SK-N-MC (cell line): ENCODE measurements at regions not wholly inside any gene's neighbourhood (a gene's known extent, or its start where the extent isn't known, plus 50 kb on each side); places are given as distances from the start of the nearest gene placed in this dataset.
"Not testable (repeated sequence)": the region's sequence is repeated elsewhere in the genome, so short reads cannot be mapped to it uniquely, and the experiment has no call there.

ENCODE experiments used
- DNase-seq: peaks from one replicate; pipeline ENCODE4 v3.0.0-alpha.2; 2011; ENCODE audit warnings: low read depth, low spot score
- H3K27ac ChIP-seq: fragments of 200-600 bp; sonication (generic); 2 replicates; pipeline ENCODE4 v1.5.1; 2016; ENCODE audit warnings: mixed run types
- H3K36me3 ChIP-seq: fragments of 200-600 bp; sonication (generic); 2 replicates; pipeline ENCODE4 v1.6.1; 2017; ENCODE audit warnings: antibody characterized with exemption, low read length, mixed read lengths; ENCODE audit not compliant: insufficient read depth
- H3K4me3 ChIP-seq: fragments of 200-600 bp; sonication (generic); 2 replicates; pipeline ENCODE4 v1.5.1; 2016
- H3K9ac ChIP-seq: fragments of 200-600 bp; sonication (generic); 2 replicates; pipeline ENCODE4 v1.8.0; 2017; ENCODE audit warnings: mixed run types, mixed read lengths; ENCODE audit not compliant: insufficient read length
- H3K9me3 ChIP-seq: fragments of 200-600 bp; sonication (generic); 2 replicates; pipeline ENCODE4 v1.6.1; 2017; ENCODE audit warnings: low read depth, mild to moderate bottlenecking, antibody characterized with exemption, low read length, moderate library complexity, mixed read lengths
- EZH2 ChIP-seq: fragments of 200-600 bp; sonication (generic); IDR thresholded peaks from one replicate; pipeline ENCODE4 v1.6.1; 2017; ENCODE audit warnings: antibody characterized with exemption
- FOXP2 ChIP-seq: optimal IDR thresholded peaks from 2 replicates; pipeline ENCODE3; 2011; ENCODE audit warnings: mild to moderate bottlenecking, moderate library complexity; ENCODE audit not compliant: insufficient read depth; ENCODE audit errors: extremely low read length, control extremely low read depth
- POLR2AphosphoS5 ChIP-seq: IDR thresholded peaks from 2 replicates; pipeline ENCODE4 v1.6.1; 2012; ENCODE audit warnings: mild to moderate bottlenecking, low read depth, low read length, borderline replicate concordance

- Histone ChIP-seq H3K9me3 (no peaks in the 10 kb centered on the region), H3K9ac (no peak overlapping the region), H3K36me3 (no peaks in the 10 kb centered on the region), H3K27ac (no peak overlapping the region), H3K4me3 (no peak overlapping the region)
- TF ChIP-seq POLR2AphosphoS5 (no peak), EZH2 (no peak), FOXP2 (no peak)
- no peak for DNase-seq
These were observed 472.9 kb upstream of the RUNX1 start for GRCh38 chr21:35521852-35522505.

DNA sequence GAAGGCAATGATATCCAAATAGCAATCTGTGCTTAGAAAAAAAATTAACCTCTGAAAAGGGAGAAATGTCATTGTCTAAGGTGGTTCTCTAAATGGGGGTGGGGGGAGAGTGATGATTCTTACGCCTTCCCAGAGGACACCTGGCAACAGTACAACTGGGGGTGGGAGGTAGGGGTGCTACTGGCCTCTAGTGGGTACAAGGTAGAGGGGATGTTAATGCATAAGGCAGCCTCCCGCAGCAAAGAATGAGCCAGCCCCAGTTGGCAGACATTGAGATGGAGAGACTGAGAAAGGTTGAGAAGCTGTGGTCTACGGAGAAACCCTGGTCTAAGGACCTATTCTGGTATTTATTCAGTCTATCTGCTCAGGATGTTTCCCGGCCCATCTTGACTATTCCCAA is 472.2 kb upstream of the RUNX1 start:
- no peak for DNase-seq
- no peak overlapping the region for H3K9ac ChIP-seq
- TF ChIP-seq EZH2, result no peak
- TF ChIP-seq POLR2AphosphoS5, result no peak
- TF ChIP-seq FOXP2, result no peak
- no peak overlapping the region for H3K27ac ChIP-seq
- no peaks in the 10 kb centered on the region for H3K9me3 ChIP-seq
- no peaks in the 10 kb centered on the region for H3K36me3 ChIP-seq
- no peak overlapping the region for H3K4me3 ChIP-seq

- Histone ChIP-seq H3K9me3 (no peaks in the 10 kb centered on the region), H3K9ac (no peak overlapping the region), H3K36me3 (no peaks in the 10 kb centered on the region), H3K27ac (no peak overlapping the region), H3K4me3 (no peak overlapping the region)
- no peak for TF ChIP-seq FOXP2
- TF ChIP-seq POLR2AphosphoS5, result no peak
- TF ChIP-seq EZH2, result no peak
- DNase-seq, result no peak
These were observed 471.8 kb upstream of the RUNX1 start for GRCh38 chr21:35520856-35521255.

- H3K36me3 ChIP-seq, result no peaks in the 10 kb centered on the region
- H3K9ac ChIP-seq, result no peak overlapping the region
- H3K27ac ChIP-seq, result no peak overlapping the region
- TF ChIP-seq EZH2 (no peak), POLR2AphosphoS5 (no peak), FOXP2 (no peak)
- no peak overlapping the region for H3K4me3 ChIP-seq
- H3K9me3 ChIP-seq, result no peaks in the 10 kb centered on the region
- DNase-seq, result no peak
These were observed 471.2 kb upstream of the RUNX1 start for GRCh38 chr21:35520302-35520701.

DNA sequence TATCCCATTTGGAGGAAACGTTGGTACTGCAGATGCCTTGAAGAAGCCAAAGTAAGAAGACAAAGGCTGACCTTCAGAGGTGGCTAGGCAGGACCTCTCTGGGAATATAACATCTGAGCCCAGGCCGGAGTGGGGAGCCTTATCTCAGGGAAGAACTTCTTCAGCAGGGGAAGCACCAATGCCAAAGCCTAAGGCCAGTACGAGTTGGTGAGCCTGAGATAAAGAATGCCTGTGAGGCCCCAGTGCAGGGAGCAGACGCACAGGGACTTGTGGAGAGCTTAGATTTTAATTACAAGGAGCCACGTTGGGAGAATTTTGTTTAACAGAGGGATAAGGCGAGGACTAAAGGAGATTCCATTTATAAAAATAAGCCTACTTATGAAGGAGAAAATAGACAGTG is 468.8 kb upstream of the RUNX1 start:
- H3K4me3 ChIP-seq, result no peak overlapping the region
- no peak overlapping the region for H3K27ac ChIP-seq
- H3K9me3 ChIP-seq, result no peaks in the 10 kb centered on the region
- H3K9ac ChIP-seq, result no peak overlapping the region
- TF ChIP-seq POLR2AphosphoS5 (no peak), FOXP2 (no peak), EZH2 (no peak)
- no peaks in the 10 kb centered on the region for H3K36me3 ChIP-seq
- DNase-seq, result no peak

GRCh38 chr21:35516292-35516691 is 467.2 kb upstream of the RUNX1 start:
- not testable (repeated sequence) for H3K9me3 ChIP-seq, H3K9ac ChIP-seq, H3K27ac ChIP-seq, H3K36me3 ChIP-seq, DNase-seq, H3K4me3 ChIP-seq

- TF ChIP-seq POLR2AphosphoS5 (no peak), EZH2 (no peak), FOXP2 (no peak)
- H3K36me3 ChIP-seq, result no peaks in the 10 kb centered on the region
- no peak overlapping the region for H3K9ac ChIP-seq
- no peaks in the 10 kb centered on the region for H3K9me3 ChIP-seq
- no peak overlapping the region for H3K27ac ChIP-seq
- H3K4me3 ChIP-seq, result no peak overlapping the region
- DNase-seq, result no peak
These were observed 463.2 kb upstream of the RUNX1 start for GRCh38 chr21:35512346-35512745.

- TF ChIP-seq EZH2 (no peak), POLR2AphosphoS5 (no peak), FOXP2 (no peak)
- DNase-seq, result no peak
- H3K9me3 ChIP-seq, result no peaks in the 10 kb centered on the region
- no peak overlapping the region for H3K9ac ChIP-seq
- no peak overlapping the region for H3K27ac ChIP-seq
- no peaks in the 10 kb centered on the region for H3K36me3 ChIP-seq
- H3K4me3 ChIP-seq, result no peak overlapping the region
These were observed 462.6 kb upstream of the RUNX1 start for GRCh38 chr21:35511696-35512162.

DNA sequence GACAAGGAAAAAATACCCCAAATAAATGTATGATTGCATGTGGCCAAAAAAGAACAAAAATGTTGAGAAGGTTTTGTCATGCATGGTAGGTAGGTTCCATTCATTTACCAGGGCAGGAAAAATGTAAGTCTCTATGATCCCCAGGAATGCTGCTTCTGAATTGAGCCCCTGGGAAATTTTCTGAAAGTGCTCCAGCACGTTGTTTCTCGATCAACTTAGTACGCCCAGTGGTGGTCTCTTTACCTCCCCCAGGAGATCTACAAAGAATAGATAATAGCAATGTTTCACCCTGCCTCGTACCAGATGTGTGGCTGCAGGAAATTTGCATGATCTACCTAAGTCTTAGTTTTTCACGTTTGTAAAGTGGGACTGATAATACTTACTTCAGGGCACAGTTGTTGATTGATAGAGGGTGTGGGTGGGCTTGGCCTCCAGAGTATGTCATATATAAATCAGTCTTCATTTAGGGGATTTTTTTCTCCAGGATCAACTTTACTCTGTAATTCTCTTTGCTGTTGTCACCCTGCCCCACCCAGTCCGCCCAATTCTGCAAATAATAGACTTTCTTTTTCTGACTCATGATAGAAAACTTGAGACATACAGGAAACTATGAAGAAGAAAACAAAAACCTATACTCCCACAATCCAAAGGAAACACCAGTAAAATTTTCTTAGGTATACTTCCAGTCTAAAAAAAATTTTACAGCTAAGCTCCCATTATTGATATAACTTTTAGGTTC is 462.0 kb upstream of the RUNX1 start:
- Histone ChIP-seq H3K27ac (no peak overlapping the region), H3K9ac (no peak overlapping the region), H3K9me3 (no peaks in the 10 kb centered on the region), H3K4me3 (no peak overlapping the region), H3K36me3 (no peaks in the 10 kb centered on the region)
- TF ChIP-seq EZH2, result no peak
- TF ChIP-seq POLR2AphosphoS5, result no peak
- no peak for DNase-seq
